H9 (cell line): ENCODE measurements at regions not wholly inside any gene's neighbourhood (a gene's known extent, or its start where the extent isn't known, plus 50 kb on each side); places are given as distances from the start of the nearest gene placed in this dataset.
A peak's percentile ranks its signal among the peaks of the same experiment; 100 is the strongest.

Experiments
- DNase-seq: peaks from one replicate; pipeline ENCODE4 v3.0.0-alpha.2; 2017
- H2AFZ ChIP-seq: one replicate; pipeline ENCODE4 v1.6.1; 2013; ENCODE audit warnings: mild to moderate bottlenecking, low read length, control low read depth, moderate library complexity
- H2AK5ac ChIP-seq: 2 replicates; pipeline ENCODE4 v1.6.1; 2013; ENCODE audit warnings: low read length, control low read depth, mixed read lengths; ENCODE audit not compliant: insufficient read length
- H2BK120ac ChIP-seq: one replicate; pipeline ENCODE4 v1.6.1; 2013; ENCODE audit warnings: low read depth, mild to moderate bottlenecking, low read length, control low read depth, inconsistent platforms; ENCODE audit not compliant: poor library complexity, severe bottlenecking
- H2BK12ac ChIP-seq: 2 replicates; pipeline ENCODE4 v1.6.1; 2013; ENCODE audit warnings: low read length, control low read depth, mixed read lengths, low read depth; ENCODE audit not compliant: insufficient read length
- H2BK15ac ChIP-seq: 2 replicates; pipeline ENCODE4 v1.6.1; 2013; ENCODE audit warnings: low read depth, low read length, control low read depth
- H2BK20ac ChIP-seq: one replicate; pipeline ENCODE4 v1.6.1; 2013; ENCODE audit warnings: low read depth, mild to moderate bottlenecking, low read length, control low read depth, inconsistent platforms; ENCODE audit not compliant: poor library complexity, severe bottlenecking
- H2BK5ac ChIP-seq: 2 replicates; pipeline ENCODE4 v1.6.1; 2013; ENCODE audit warnings: low read length, control low read depth, mixed read lengths; ENCODE audit not compliant: insufficient read length
- H3K14ac ChIP-seq: 2 replicates; pipeline ENCODE4 v1.6.1; 2013; ENCODE audit warnings: low read length, control low read depth; ENCODE audit not compliant: insufficient read depth
- H3K18ac ChIP-seq: 2 replicates; pipeline ENCODE4 v1.6.1; 2013; ENCODE audit warnings: low read depth, mild to moderate bottlenecking, mixed read lengths, low read length, control low read depth; ENCODE audit not compliant: insufficient read length
- H3K23ac ChIP-seq: 2 replicates; pipeline ENCODE4 v1.6.1; 2013; ENCODE audit warnings: low read length, control low read depth, mixed read lengths, low read depth; ENCODE audit not compliant: insufficient read length
- H3K23me2 ChIP-seq: 2 replicates; pipeline ENCODE4 v1.6.1; 2013; ENCODE audit warnings: low read depth, mild to moderate bottlenecking, mixed read lengths, low read length, control low read depth; ENCODE audit not compliant: insufficient read length, poor library complexity, severe bottlenecking
- H3K27ac ChIP-seq: 2 replicates; pipeline ENCODE4 v1.5.1; 2013; ENCODE audit warnings: low read length, control low read depth, mixed read lengths, low read depth; ENCODE audit not compliant: insufficient read length
- H3K27me3 ChIP-seq: 2 replicates; pipeline ENCODE4 v1.6.1; 2013; ENCODE audit warnings: low read length, control low read depth, inconsistent platforms; ENCODE audit not compliant: insufficient read depth
- H3K4ac ChIP-seq: 2 replicates; pipeline ENCODE4 v1.6.1; 2013; ENCODE audit warnings: low read depth, mild to moderate bottlenecking, control low read depth, inconsistent platforms, low read length, moderate library complexity
- H3K4me1 ChIP-seq: 2 replicates; pipeline ENCODE4 v1.6.1; 2013; ENCODE audit warnings: low read length, control low read depth, inconsistent platforms; ENCODE audit not compliant: insufficient read depth
- H3K4me2 ChIP-seq: 2 replicates; pipeline ENCODE4 v1.6.1; 2013; ENCODE audit warnings: low read length, control low read depth, mixed read lengths; ENCODE audit not compliant: insufficient read length, insufficient read depth
- H3K56ac ChIP-seq: 2 replicates; pipeline ENCODE4 v1.6.1; 2013; ENCODE audit warnings: low read depth, mild to moderate bottlenecking, mixed read lengths, low read length, control low read depth; ENCODE audit not compliant: insufficient read length
- H3K79me1 ChIP-seq: 2 replicates; pipeline ENCODE4 v1.6.1; 2013; ENCODE audit warnings: low read depth, mild to moderate bottlenecking, moderate library complexity, low read length, control low read depth, inconsistent platforms; ENCODE audit not compliant: insufficient read depth, poor library complexity, severe bottlenecking
- H3K79me2 ChIP-seq: 2 replicates; pipeline ENCODE4 v1.6.1; 2013; ENCODE audit warnings: low read length, control low read depth, inconsistent platforms; ENCODE audit not compliant: insufficient read depth
- H3K9ac ChIP-seq: 2 replicates; pipeline ENCODE4 v1.6.1; 2013; ENCODE audit warnings: low read length, control low read depth, mixed read lengths; ENCODE audit not compliant: insufficient read length; ENCODE audit errors: extremely low read depth
- H3K9me3 ChIP-seq: one replicate; pipeline ENCODE4 v1.6.1; 2013; ENCODE audit warnings: low read depth, low read length, inconsistent platforms; ENCODE audit not compliant: control insufficient read depth
- H3T11ph ChIP-seq: one replicate; pipeline ENCODE4 v1.6.1; 2013; ENCODE audit warnings: mild to moderate bottlenecking, low read length, control low read depth, inconsistent platforms
- H4K20me1 ChIP-seq: one replicate; pipeline ENCODE4 v1.6.1; 2013; ENCODE audit not compliant: control insufficient read depth, insufficient read length, insufficient read depth
- H4K5ac ChIP-seq: 2 replicates; pipeline ENCODE4 v1.6.1; 2013; ENCODE audit warnings: low read depth, mild to moderate bottlenecking, mixed read lengths, low read length, control low read depth; ENCODE audit not compliant: insufficient read length
- H4K8ac ChIP-seq: replicated peaks from 2 replicates; pipeline ENCODE4 v1.6.1; 2013; ENCODE audit warnings: low read length, control low read depth, mixed read lengths, low read depth; ENCODE audit not compliant: insufficient read length
- H4K91ac ChIP-seq: 2 replicates; pipeline ENCODE4 v1.6.1; 2013; ENCODE audit warnings: low read depth, mild to moderate bottlenecking, moderate library complexity, mixed read lengths, low read length, control low read depth; ENCODE audit not compliant: insufficient read length
- H3K27ac Mint-ChIP-seq, 3 experiments: 2 replicates in 2 of 3; 3 replicates in 1 of 3; pipeline ENCODE4 v1.8.0; 2020 to 2021; ENCODE audit warnings: mixed read lengths in 3 of 3, mild to moderate bottlenecking in 1 of 3, moderate library complexity in 1 of 3
- H3K27me3 Mint-ChIP-seq: 2 replicates; pipeline ENCODE4 v1.8.0; 2021; ENCODE audit warnings: low read depth, mild to moderate bottlenecking, moderate library complexity, mixed read lengths
- H3K36me3 Mint-ChIP-seq, 3 experiments: 2 replicates in 2 of 3; 3 replicates in 1 of 3; pipeline ENCODE4 v1.8.0; 2020 to 2021; ENCODE audit warnings: low read depth in 3 of 3, mixed read lengths in 3 of 3; ENCODE audit not compliant: insufficient read depth in 1 of 3
- H3K4me1 Mint-ChIP-seq, 2 experiments: 2 replicates each; pipeline ENCODE4 v1.8.0; 2020; ENCODE audit warnings: mixed read lengths in 2 of 2
- H3K4me3 Mint-ChIP-seq, 2 experiments: 2 replicates in 1 of 2; 3 replicates in 1 of 2; pipeline ENCODE4 v1.8.0; 2020 to 2021; ENCODE audit warnings: mild to moderate bottlenecking in 2 of 2, mixed read lengths in 2 of 2, moderate library complexity in 1 of 2
- H3K9me3 Mint-ChIP-seq, 2 experiments: 2 replicates in 1 of 2; 3 replicates in 1 of 2; pipeline ENCODE4 v1.8.0; 2020; ENCODE audit warnings: mild to moderate bottlenecking in 2 of 2, mixed read lengths in 2 of 2, moderate library complexity in 1 of 2
- CTCF ChIP-seq: fragments of 200-600 bp; sonication (generic); conservative IDR thresholded peaks from 3 replicates; pipeline ENCODE4 v1.8.0; 2021; ENCODE audit warnings: antibody characterized with exemption, mild to moderate bottlenecking
- WGBS: extraction: QIAGEN DNeasy Blood & Tissue Kit; methylation state at CpG from one replicate; pipeline ENCODE4 v1.1.7; 2013; ENCODE audit warnings: missing lambda C conversion rate, low lambda C conversion rate, mixed read lengths; ENCODE audit not compliant: insufficient read length; ENCODE audit errors: extremely low coverage; 5-methylcytosine and 5-hydroxymethylcytosine counted together

DNA sequence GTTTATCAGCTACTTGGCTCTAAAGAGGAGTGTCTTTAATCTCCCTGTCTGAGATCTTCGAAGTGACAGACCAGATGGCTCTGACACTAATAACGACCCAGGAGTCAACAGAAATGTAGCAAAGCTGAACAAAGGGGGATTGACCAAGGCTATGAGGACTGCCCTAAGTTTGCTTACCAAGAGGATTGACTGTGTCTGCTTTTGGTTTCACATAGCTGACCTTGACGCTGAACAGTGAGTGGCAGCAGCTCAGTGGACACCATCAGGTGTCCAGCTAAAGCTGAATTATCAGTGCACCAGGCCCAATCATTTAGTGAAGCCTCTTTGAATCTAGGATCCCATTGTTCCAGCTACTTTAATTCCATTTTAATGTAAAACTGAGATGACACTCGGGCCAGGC lies 262.6 kb downstream of the COX7C start:
- H3K27me3 Mint-ChIP-seq, result no peaks in the 10 kb centered on the region
- Histone ChIP-seq H3T11ph (no peak overlapping the region), H4K91ac (no peak overlapping the region), H3K56ac (no peak overlapping the region), H3K27ac (no peak overlapping the region), H2BK120ac (no peak overlapping the region), H3K79me2 (no peaks in the 10 kb centered on the region), H3K4me1 (no peaks in the 10 kb centered on the region; the same call in 1 of the 2 replicates), H3K27me3 (no peaks in the 10 kb centered on the region), H3K23ac (no peak overlapping the region), H2AK5ac (no peak overlapping the region), H3K14ac (no peak overlapping the region), H4K5ac (no peak overlapping the region), H4K8ac (no peak overlapping the region), H3K79me1 (no peaks in the 10 kb centered on the region), H3K4ac (no peak overlapping the region), H3K23me2 (no peaks in the 10 kb centered on the region), H2BK5ac (no peak overlapping the region), H3K9ac (no peak overlapping the region), H2BK20ac (no peak overlapping the region), H2AFZ (no peak overlapping the region), H2BK12ac (no peak overlapping the region), H3K18ac (no peak overlapping the region), H2BK15ac (no peak overlapping the region), H4K20me1 (no peaks in the 10 kb centered on the region), H3K4me2 (no peak overlapping the region), H3K9me3 (no peaks in the 10 kb centered on the region)
- no peak for DNase-seq
- peaks cover 19 to 20% of the 10 kb centered on the region in 2 experiments for H3K4me1 Mint-ChIP-seq
- WGBS, result no CpG with 5 or more reads among the region's 4 CpGs
- H3K4me3 Mint-ChIP-seq, result no peak overlapping the region
- H3K36me3 Mint-ChIP-seq, result no peaks in the 10 kb centered on the region
- no peaks in the 10 kb centered on the region for H3K9me3 Mint-ChIP-seq
- TF ChIP-seq CTCF, result no peak
- peak overlapping the region in 1 of 3 experiments; percentile 89; a peak in 2 of 7 replicates for H3K27ac Mint-ChIP-seq
